WTC11 (cell line): ENCODE measurements at regions not wholly inside any gene's neighbourhood (a gene's known extent, or its start where the extent isn't known, plus 50 kb on each side); places are given as distances from the start of the nearest gene placed in this dataset.

Experiments used
- ATAC-seq: fragments of 200-7000 bp; cut with Tn5 transposase; 2 replicates; pipeline ENCODE4 v1.10.0; 2021; ENCODE audit warnings: mild to moderate bottlenecking, moderate library complexity
- CTCF ChIA-PET: fragments of 300-600 bp; sonication (Branson Sonifier 250); formaldehyde crosslinking; loops from one replicate; lab custom pipeline; 2021; ENCODE audit warnings: antibody characterized with exemption; lab: Charles Lee
- POLR2A ChIA-PET: fragments of 350-600 bp; sonication (Branson Sonifier 250); formaldehyde crosslinking; loops from one replicate; lab custom pipeline; 2021; ENCODE audit warnings: antibody characterized with exemption; lab: Charles Lee
- DNase-seq: peaks from one replicate; pipeline ENCODE4 v3.0.0; 2021; ENCODE audit warnings: low spot score
- H3K27ac Mint-ChIP-seq: 2 replicates; pipeline ENCODE4 v1.8.0; 2021; ENCODE audit warnings: mixed read lengths
- H3K27me3 Mint-ChIP-seq: 2 replicates; pipeline ENCODE4 v1.8.0; 2021; ENCODE audit warnings: low read depth, mild to moderate bottlenecking, moderate library complexity, mixed read lengths
- H3K36me3 Mint-ChIP-seq: 2 replicates; pipeline ENCODE4 v1.8.0; 2021; ENCODE audit warnings: mixed read lengths
- H3K4me1 Mint-ChIP-seq: 2 replicates; pipeline ENCODE4 v1.8.0; 2022; ENCODE audit warnings: mixed read lengths
- H3K4me3 Mint-ChIP-seq: 2 replicates; pipeline ENCODE4 v1.8.0; 2021; ENCODE audit warnings: mild to moderate bottlenecking, moderate library complexity, mixed read lengths
- H3K9me3 Mint-ChIP-seq: 2 replicates; pipeline ENCODE4 v1.8.0; 2021; ENCODE audit warnings: mixed read lengths
- ATF1 ChIP-seq: sonication (generic); formaldehyde crosslinking; IDR thresholded peaks from 2 replicates; pipeline ENCODE4 v1.8.1; 2023; ENCODE audit warnings: mild to moderate bottlenecking, moderate library complexity, missing genetic modification reagents
- ELF4 ChIP-seq: sonication (generic); formaldehyde crosslinking; IDR thresholded peaks from 2 replicates; pipeline ENCODE4 v1.8.1; 2022; ENCODE audit warnings: low read depth, mild to moderate bottlenecking, moderate library complexity, missing genetic modification reagents
- EMX1 ChIP-seq: fragments of 250-450 bp; sonication (Bioruptor Pico); IDR thresholded peaks from 2 replicates; pipeline ENCODE4 v1.8.0; 2021; ENCODE audit warnings: mild to moderate bottlenecking
- ETV6 ChIP-seq: sonication (generic); formaldehyde crosslinking; IDR thresholded peaks from 2 replicates; pipeline ENCODE4 v1.8.1; 2022; ENCODE audit warnings: mild to moderate bottlenecking, missing genetic modification reagents
- FOXK1 ChIP-seq: sonication (generic); formaldehyde crosslinking; IDR thresholded peaks from 2 replicates; pipeline ENCODE4 v1.8.0; 2022; ENCODE audit warnings: mild to moderate bottlenecking, moderate library complexity, missing genetic modification reagents
- IRF2 ChIP-seq: sonication (generic); formaldehyde crosslinking; IDR thresholded peaks from 2 replicates; pipeline ENCODE4 v1.8.0; 2022; ENCODE audit warnings: low read depth, missing genetic modification reagents, borderline replicate concordance
- NR3C1 ChIP-seq: sonication (generic); formaldehyde crosslinking; conservative IDR thresholded peaks from 2 replicates; pipeline ENCODE4 v1.8.1; 2023; ENCODE audit warnings: low read depth, mild to moderate bottlenecking, missing genetic modification reagents
- TEAD1 ChIP-seq: sonication (generic); formaldehyde crosslinking; IDR thresholded peaks from 2 replicates; pipeline ENCODE4 v1.8.0; 2022; ENCODE audit warnings: mild to moderate bottlenecking, missing genetic modification reagents
- ZNF423 ChIP-seq: fragments of 250-450 bp; sonication (Bioruptor Pico); IDR thresholded peaks from 2 replicates; pipeline ENCODE4 v2.1.2; 2022; ENCODE audit warnings: mild to moderate bottlenecking, moderate library complexity
- TF ChIP-seq, protein P1 (sequence below): sonication (generic); formaldehyde crosslinking; IDR thresholded peaks from 2 replicates; pipeline ENCODE4 v1.8.1; 2022; ENCODE audit warnings: low read depth, mild to moderate bottlenecking, moderate library complexity, missing genetic modification reagents, borderline replicate concordance
- TF ChIP-seq, protein P2 (sequence below): sonication (generic); formaldehyde crosslinking; IDR thresholded peaks from 2 replicates; pipeline ENCODE4 v1.8.1; 2022; ENCODE audit warnings: missing genetic modification reagents, borderline replicate concordance
- TF ChIP-seq, protein P3 (sequence below): sonication (generic); formaldehyde crosslinking; IDR thresholded peaks from 2 replicates; pipeline ENCODE4 v1.8.1; 2022; ENCODE audit warnings: mild to moderate bottlenecking, moderate library complexity, missing genetic modification reagents
- TF ChIP-seq, protein P4 (sequence below): fragments of 250-450 bp; sonication (Bioruptor Pico); IDR thresholded peaks from 2 replicates; pipeline ENCODE4 v1.8.0; 2021; ENCODE audit warnings: mild to moderate bottlenecking
- TF ChIP-seq, protein P5 (sequence below): fragments of 200-600 bp; IDR thresholded peaks from 2 replicates; pipeline ENCODE4 v1.8.0; 2022; ENCODE audit warnings: antibody characterized with exemption
- TF ChIP-seq, protein P6 (sequence below): sonication (generic); formaldehyde crosslinking; IDR thresholded peaks from 2 replicates; pipeline ENCODE4 v1.8.1; 2022; ENCODE audit warnings: mild to moderate bottlenecking, missing genetic modification reagents, moderate library complexity, borderline replicate concordance
- TF ChIP-seq, protein P7 (sequence below): sonication (generic); formaldehyde crosslinking; IDR thresholded peaks from 2 replicates; pipeline ENCODE4 v1.8.0; 2022; ENCODE audit warnings: mild to moderate bottlenecking, missing genetic modification reagents

DNA sequence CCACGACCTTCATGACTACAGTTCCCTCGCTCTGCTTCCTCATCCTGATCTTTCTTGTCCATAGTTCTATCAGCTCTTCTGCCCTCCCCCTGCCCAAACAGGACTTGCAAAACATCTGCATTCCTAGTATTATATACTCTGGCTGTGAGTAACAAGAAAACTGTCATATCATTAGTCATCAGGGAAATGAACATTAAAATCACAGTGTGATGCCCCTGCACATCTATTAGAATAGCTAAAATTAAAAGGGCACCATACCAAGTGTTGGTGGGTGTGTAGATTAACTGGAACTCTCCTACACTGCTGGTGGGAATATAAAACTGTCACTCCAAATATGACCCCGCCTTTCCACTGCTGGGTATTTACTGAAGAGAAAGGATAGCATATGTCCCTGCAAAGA lies 141.8 kb downstream of the C7orf25 start (continued):
- TF ChIP-seq, protein P1, sequence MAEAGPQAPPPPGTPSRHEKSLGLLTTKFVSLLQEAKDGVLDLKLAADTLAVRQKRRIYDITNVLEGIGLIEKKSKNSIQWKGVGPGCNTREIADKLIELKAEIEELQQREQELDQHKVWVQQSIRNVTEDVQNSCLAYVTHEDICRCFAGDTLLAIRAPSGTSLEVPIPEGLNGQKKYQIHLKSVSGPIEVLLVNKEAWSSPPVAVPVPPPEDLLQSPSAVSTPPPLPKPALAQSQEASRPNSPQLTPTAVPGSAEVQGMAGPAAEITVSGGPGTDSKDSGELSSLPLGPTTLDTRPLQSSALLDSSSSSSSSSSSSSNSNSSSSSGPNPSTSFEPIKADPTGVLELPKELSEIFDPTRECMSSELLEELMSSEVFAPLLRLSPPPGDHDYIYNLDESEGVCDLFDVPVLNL (CRISPR knock-in tag): no peak
- TF ChIP-seq TEAD1 (CRISPR knock-in tag) (no peak), FOXK1 (no peak), IRF2 (CRISPR knock-in tag) (no peak), EMX1 (CRISPR knock-in tag) (no peak)
- TF ChIP-seq, all 79 proteins: peak for 0

DNA sequence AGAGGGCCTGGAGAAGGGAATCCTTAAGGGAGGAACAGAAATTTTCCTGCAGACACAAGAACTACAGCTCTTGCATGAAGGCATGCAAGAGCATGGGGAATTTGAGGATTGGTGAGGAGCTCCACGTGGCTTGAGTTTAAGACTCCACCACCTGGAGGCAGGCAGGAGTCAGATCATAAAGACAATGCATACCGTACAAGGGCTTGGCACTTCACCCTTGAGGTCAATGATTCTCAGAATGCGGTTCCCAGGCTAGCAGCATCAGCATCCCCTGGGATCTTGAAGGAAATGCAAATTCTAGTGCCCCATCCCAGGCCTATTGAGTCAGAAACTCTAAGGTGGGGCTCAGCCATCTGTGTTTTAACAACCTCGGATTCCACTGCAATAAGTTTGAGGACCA lies 143.8 kb downstream of the C7orf25 start:
- no peaks in the 10 kb centered on the region for H3K36me3 Mint-ChIP-seq
- H3K4me1 Mint-ChIP-seq: peaks cover 4% of the 10 kb centered on the region; the same call in 1 of the 2 replicates
- TF ChIP-seq, protein P2, sequence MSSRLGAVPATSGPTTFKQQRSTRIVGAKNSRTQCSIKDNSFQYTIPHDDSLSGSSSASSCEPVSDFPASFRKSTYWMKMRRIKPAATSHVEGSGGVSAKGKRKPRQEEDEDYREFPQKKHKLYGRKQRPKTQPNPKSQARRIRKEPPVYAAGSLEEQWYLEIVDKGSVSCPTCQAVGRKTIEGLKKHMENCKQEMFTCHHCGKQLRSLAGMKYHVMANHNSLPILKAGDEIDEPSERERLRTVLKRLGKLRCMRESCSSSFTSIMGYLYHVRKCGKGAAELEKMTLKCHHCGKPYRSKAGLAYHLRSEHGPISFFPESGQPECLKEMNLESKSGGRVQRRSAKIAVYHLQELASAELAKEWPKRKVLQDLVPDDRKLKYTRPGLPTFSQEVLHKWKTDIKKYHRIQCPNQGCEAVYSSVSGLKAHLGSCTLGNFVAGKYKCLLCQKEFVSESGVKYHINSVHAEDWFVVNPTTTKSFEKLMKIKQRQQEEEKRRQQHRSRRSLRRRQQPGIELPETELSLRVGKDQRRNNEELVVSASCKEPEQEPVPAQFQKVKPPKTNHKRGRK (CRISPR knock-in tag): no peak
- TF ChIP-seq NR3C1 (CRISPR knock-in tag): no peak
- TF ChIP-seq, protein P3, sequence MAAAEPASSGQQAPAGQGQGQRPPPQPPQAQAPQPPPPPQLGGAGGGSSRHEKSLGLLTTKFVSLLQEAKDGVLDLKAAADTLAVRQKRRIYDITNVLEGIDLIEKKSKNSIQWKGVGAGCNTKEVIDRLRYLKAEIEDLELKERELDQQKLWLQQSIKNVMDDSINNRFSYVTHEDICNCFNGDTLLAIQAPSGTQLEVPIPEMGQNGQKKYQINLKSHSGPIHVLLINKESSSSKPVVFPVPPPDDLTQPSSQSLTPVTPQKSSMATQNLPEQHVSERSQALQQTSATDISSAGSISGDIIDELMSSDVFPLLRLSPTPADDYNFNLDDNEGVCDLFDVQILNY: no peak
- TF ChIP-seq, protein P4, sequence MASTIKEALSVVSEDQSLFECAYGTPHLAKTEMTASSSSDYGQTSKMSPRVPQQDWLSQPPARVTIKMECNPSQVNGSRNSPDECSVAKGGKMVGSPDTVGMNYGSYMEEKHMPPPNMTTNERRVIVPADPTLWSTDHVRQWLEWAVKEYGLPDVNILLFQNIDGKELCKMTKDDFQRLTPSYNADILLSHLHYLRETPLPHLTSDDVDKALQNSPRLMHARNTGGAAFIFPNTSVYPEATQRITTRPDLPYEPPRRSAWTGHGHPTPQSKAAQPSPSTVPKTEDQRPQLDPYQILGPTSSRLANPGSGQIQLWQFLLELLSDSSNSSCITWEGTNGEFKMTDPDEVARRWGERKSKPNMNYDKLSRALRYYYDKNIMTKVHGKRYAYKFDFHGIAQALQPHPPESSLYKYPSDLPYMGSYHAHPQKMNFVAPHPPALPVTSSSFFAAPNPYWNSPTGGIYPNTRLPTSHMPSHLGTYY (CRISPR knock-in tag): no peak
- TF ChIP-seq ZNF423: no peak
- peaks cover 3% of the 10 kb centered on the region for H3K9me3 Mint-ChIP-seq
- DNase-seq (no peak), ATAC-seq (peak; percentile 80)
- no peaks in the 10 kb centered on the region; the same call in 1 of the 2 replicates for H3K27me3 Mint-ChIP-seq
- no peak overlapping the region for H3K27ac Mint-ChIP-seq
- POLR2A ChIA-PET: no interaction called here
- CTCF ChIA-PET: interaction anchor here (1.1 to 1.6 kb wide), 2 partner anchors 23 to 31 kb away, joined by 3 to 6 read pairs; no protein-coding TSS in a partner anchor
- H3K4me3 Mint-ChIP-seq: no peak overlapping the region

DNA sequence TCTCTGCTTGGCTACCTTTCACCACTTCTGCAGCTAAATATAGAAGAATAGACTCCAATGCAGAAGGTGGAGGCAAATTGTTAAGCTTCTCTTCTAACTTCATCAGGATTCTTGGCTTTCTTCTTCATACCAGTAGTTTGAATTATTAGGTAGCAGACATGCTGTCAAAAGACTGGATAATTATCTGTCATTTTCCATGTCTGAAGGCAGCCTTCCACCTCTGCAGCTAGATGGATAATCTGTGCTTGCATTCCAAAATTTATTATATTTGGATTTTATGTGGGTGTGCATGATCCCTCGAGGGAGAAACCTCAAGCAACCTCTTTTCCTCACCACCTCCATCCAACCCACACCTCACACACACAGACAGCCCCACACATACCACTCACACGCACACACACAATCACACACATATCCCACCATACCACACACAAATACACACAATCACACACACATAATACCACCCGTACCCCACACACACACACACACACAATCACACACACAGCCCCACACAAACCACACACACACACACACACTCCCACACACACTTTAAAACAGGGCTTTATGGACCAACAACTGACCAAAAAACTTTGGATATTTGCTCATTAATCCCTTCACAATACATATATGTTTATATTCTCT lies 145.0 kb downstream of the C7orf25 start:
- Mint-ChIP-seq H3K27me3 (no peaks in the 10 kb centered on the region; the same call in 1 of the 2 replicates), H3K27ac (no peak overlapping the region), H3K36me3 (no peaks in the 10 kb centered on the region), H3K4me3 (no peak overlapping the region), H3K9me3 (peaks cover 3% of the 10 kb centered on the region), H3K4me1 (peaks cover 4% of the 10 kb centered on the region; the same call in 1 of the 2 replicates)
- ATAC-seq (no peak), DNase-seq (no peak)
- CTCF ChIA-PET: interaction anchor here (0.8 to 1.2 kb wide), 2 partner anchors 30 to 76 kb away, joined by 3 read pairs; no protein-coding TSS in a partner anchor
- TF ChIP-seq, protein P5, sequence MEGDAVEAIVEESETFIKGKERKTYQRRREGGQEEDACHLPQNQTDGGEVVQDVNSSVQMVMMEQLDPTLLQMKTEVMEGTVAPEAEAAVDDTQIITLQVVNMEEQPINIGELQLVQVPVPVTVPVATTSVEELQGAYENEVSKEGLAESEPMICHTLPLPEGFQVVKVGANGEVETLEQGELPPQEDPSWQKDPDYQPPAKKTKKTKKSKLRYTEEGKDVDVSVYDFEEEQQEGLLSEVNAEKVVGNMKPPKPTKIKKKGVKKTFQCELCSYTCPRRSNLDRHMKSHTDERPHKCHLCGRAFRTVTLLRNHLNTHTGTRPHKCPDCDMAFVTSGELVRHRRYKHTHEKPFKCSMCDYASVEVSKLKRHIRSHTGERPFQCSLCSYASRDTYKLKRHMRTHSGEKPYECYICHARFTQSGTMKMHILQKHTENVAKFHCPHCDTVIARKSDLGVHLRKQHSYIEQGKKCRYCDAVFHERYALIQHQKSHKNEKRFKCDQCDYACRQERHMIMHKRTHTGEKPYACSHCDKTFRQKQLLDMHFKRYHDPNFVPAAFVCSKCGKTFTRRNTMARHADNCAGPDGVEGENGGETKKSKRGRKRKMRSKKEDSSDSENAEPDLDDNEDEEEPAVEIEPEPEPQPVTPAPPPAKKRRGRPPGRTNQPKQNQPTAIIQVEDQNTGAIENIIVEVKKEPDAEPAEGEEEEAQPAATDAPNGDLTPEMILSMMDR: no peak
- no peak for TF ChIP-seq ATF1
- TF ChIP-seq, protein P6, sequence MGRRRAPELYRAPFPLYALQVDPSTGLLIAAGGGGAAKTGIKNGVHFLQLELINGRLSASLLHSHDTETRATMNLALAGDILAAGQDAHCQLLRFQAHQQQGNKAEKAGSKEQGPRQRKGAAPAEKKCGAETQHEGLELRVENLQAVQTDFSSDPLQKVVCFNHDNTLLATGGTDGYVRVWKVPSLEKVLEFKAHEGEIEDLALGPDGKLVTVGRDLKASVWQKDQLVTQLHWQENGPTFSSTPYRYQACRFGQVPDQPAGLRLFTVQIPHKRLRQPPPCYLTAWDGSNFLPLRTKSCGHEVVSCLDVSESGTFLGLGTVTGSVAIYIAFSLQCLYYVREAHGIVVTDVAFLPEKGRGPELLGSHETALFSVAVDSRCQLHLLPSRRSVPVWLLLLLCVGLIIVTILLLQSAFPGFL (CRISPR knock-in tag): no peak
- no peak for TF ChIP-seq ETV6 (CRISPR knock-in tag)
- TF ChIP-seq, protein P7, sequence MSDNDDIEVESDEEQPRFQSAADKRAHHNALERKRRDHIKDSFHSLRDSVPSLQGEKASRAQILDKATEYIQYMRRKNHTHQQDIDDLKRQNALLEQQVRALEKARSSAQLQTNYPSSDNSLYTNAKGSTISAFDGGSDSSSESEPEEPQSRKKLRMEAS (CRISPR knock-in tag): no peak
- TF ChIP-seq EMX1 (CRISPR knock-in tag): no peak
- no peak for TF ChIP-seq ELF4 (CRISPR knock-in tag)
- POLR2A ChIA-PET: no interaction called here
